ENCODE measurements at regions not wholly inside any gene's neighbourhood (a gene's known extent, or its start where the extent isn't known, plus 50 kb on each side); places are given as distances from the start of the nearest gene placed in this dataset.

DNA sequence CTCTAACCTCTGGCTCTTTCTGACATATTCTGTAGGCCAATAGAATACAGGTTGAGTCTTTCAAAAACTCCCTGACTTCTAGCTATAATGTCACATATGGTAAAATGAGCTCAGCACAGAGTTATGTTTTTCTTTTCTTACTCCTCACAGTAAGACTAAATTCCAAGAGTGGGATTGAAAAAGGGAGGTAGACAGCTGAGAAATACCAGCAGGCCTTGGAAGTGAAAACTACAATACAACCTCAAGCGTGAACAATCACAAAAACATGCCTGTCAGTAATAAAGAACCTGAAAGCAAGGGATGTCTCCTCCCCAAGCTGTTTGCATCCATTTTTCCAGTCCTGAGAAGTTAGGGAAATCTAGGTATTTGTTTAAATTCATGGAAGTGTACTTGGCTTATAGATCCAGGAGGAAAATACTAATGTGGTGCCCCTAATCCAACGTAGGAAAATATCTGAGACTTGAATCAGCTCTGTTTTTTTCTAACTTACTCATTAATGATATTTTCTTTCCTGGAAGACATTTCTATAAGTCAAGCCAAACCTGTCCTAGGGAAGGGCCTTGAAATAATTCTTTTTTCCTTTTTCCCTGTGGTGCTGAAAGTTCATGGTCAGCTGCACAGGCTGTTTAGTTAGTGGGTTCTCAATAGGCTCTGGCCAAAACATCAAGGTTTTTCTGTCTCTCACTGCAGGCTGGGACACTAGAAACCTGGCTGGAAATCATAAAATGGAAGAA, 167.9 kb upstream of the SPATS2L start:
- no peak for DNase-seq

DNA sequence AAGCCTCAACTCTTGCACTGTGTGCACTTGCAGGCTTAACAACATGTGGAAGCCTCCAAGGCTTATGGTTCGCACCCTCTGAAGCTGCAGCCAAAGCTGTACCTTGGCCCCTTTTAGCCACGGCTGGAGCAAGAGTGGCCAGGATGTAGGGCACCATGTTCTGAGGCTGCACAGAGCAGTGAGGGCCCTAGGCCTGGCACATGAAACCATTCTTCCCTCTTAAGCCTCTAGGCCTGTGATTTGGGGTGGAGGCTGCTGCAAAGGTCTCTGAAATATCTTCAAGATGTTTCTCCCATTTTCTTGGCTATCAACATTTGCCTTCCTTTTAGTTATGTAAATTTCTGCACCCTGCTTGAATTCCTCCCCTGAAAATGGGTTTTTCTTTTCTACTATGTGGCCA, 161.9 kb upstream of the SPATS2L start:
- DNase-seq = no peak

DNA sequence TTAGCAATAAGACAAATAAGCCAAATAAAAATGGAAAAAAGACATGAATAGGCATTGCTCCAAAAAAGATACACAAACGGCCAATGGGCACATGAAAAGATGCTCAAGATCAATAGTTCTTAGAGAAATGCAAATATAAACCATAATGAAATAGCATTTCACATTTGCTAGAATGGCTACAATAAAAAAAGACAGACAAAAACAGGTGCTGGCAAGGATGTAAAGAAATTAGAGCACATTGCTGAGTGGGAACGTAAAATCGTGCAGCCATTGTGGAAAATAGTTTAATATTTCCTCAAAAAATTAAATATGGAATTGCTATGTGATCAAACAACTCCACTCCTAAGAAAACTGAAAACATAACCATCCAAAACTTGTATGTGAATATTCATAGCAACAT, 160.0 kb upstream of the SPATS2L start:
- no peak for DNase-seq

- DNase-seq = no peak
Observed at GRCh38 chr2:200147371-200147770, 159.1 kb upstream of the SPATS2L start.

DNA sequence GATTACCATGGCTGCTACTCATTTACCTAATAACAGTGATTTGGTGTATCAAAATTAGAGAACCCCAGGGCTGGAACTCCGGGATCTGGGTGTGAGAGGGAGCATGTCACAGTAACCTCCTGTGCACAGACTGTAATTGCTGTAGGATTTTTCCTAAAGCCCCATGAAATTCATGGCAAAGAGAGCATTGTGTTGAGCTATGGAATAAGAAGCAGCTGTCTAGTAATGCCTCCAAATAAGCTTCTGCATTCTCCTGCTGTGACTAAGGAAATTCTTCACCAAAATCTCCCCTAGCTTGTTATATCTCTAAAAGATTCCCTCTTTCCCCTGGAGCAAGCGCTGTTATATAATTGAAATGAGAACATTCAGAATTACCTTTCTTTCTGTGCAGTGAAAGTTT, 158.1 kb upstream of the SPATS2L start:
- no peak for DNase-seq

DNA sequence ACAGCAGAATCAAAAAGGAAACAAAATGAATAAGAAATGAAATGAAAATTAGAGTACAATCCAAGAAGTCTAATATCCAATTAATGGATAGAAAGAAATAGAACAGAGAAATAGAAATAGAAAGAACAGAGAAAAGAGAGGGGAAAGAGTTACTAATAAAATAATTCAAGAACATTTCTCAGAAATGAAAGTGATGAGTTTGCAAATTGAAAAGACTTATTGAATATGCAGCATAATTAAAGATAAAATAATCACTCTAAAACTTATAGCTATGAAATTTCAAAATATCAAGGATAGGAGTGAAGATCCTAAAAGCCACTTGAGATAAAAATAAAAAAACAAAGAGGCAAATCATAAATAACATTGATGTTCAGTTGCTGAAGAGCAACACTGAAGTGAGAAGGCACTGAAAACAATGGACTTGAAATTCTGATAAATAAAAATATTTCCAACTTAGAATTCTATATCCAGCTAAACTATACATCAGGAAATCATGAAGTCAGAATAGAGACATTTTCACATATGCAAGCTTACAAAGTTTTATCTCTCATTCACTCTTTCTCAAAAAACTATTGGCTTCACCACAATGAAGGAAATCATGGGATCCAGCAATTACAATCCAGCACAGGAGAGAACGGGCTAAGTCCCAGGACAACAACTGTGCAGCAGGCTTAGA, 155.9 kb upstream of the SPATS2L start:
- no peak for DNase-seq

DNA sequence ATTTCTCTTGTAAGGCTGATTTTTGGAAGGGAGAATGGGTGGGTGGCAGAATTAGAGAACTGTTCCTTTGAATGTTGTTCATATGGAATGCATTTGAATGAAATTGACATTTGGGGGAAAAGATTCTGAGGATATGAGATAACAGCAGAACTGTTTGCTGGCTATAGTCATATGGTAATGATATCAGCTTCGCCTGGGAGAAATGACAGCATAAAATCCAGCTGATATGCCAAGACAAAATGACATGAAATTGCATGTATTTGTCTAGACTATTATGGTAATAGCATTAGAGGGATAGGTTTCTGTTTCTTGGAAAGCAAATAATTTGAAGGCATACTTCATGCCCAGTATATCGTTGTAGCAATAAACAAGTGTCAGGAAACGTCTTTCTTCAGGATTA, 150.8 kb upstream of the SPATS2L start:
- no peak for DNase-seq

- DNase-seq = no peak
Observed at GRCh38 chr2:200156166-200156835, 150.2 kb upstream of the SPATS2L start.

DNA sequence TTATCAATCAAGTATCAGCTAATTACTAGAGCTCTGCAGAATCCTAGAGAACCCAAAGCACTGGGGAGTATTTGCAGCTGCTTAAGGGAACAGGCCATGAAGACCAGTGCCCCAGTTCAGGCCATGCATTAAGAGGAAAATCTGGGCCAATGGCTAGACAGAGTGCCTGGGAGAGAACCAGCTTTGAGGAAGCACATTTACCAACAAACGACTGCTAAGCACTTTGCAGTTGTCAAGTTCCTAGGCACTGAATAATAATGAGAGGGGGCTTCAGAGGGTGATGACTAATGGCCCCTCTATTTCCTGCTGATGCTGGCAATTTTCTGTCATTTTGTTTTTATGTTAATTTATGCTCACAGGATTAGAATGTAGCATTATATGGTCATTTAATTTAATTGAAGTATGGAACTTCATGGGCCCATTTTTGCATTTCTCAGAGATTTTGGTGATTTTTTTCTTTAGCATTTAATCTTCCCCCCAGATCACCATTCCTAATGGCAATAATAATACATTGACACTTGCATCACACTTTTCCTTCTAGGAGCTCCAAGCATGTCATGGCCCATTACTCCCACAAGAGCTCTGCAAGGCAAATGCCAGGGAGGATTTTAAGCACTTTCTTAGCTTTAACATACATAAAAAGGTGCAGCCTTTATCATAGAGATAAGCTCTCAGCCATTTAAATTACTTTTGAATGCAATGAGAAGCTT, 147.7 kb upstream of the SPATS2L start:
- DNase-seq = no peak

GRCh38 chr2:200159357-200159707, 147.2 kb upstream of the SPATS2L start:
- DNase-seq = no peak

DNA sequence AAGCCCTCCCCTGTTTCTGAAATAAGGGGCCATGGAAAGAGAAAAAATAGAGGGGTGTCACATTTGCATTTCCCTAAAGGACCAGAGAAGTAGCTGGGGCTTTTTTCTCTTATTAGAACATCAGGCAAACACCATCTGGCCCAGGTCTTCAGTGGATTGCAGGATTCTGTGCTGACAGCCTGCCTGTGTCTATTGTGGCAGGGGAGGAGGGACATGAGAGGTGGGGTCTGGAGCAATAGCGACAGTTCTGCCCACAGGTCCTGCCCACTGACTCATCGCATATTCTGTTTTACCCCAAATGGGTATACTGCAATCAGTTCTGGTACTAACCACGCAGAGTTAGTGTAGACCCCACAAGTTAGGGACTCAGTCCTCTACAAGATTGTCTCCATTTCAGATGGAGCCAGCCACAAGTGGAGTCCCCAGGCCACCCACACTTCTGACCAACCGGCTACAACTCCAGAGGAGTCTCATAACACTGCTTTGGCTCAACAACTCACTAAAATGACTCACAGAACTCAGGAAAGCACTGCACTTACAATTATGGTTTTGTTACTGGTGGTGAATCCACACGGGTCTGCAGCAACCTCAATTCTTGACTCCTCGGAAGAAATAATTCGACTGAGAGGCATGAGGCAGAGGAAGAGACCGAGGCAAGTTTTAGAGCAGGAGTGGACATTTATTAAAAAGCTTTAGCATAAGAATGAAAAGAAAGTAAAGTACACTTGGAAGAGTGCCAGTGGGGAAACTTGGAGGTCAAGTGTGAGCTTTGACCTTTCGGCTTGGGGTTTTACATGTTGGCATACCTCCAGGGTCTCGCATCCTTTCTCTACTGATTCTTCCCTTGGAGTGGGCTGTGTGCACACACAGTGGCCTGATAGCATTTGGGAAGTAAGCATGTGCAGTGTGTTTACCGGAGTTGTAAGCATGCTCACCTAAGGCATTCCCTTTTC, 146.4 kb upstream of the SPATS2L start:
- DNase-seq = no peak

DNA sequence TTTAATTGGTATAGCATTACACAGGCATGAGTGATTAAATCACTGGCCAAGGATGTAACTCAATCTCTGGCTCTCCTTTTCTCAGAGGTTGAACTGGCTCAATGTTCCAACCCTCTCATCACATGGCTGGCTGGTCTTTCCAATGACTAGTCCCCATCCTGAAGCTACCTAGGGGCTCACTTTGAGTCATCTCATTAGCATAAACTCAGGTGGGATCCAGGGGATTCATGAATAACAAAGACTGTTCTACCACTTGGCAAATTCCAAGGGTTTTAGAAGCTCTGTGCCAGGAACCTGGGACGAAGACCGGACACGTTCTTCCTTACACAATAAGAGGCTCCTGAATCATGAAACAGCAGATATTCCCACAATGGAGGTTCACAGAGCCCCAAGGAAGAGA, 145.0 kb upstream of the SPATS2L start:
- DNase-seq = no peak

DNA sequence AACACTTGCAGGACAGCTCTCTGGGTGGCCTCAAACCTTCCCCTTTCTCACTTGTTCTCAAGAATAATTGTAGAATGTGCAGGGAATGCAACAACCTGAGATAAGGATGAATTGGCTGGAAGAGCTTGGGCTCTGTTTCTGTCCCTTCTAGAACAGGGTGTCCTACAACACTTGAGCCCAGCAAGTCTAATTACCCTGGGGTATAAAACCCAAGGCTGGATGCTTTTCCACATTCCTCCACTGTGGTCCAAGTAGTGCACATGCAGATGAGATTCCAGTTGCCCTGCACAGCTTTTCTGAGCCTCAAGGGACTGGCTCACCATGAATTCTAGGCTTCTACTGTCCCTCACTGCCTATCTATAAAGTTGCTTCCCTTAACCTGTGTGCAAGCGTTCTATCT, 140.8 kb upstream of the SPATS2L start:
- DNase-seq = no peak

GRCh38 chr2:200168641-200169555, 137.6 kb upstream of the SPATS2L start:
- no peak for DNase-seq

DNA sequence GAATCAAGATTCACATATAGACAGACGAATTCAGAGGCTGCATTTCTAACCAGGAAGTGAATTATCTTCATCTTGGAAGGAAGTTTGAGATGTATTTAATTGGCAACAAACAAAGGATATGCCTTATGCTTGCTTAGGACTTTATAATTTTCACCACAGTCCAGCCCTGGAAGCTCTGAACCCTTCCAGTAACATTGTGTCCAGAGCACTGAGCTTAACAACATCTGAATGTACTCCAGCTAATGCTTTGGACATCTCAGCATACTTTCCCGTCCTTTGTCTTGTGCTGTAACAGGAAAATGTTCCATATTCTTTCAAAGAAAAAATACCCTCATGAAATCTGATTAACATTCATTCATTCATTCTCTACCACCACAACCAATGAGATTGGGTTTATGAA, 136.3 kb upstream of the SPATS2L start:
- DNase-seq = no peak

GRCh38 chr2:200171731-200172482, 134.6 kb upstream of the SPATS2L start:
- DNase-seq = no peak

DNA sequence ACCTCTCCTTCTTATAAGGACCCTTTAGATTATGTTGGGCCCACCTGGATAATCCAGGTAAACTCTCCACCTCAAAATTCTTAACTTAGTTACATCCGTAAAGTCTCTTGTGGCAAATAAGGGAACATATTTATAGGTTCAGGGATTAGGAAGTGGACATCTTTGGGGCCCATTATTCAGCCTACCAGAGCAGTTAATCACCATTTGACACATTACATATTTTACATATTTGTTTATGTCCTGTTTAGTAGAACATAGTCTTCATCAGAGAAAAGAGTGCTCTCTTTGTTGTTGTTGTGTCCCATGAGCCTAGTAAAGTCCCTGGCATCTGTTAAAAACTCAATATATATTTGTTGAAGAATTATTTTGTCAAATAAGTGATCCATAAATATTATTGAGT, 134.0 kb upstream of the SPATS2L start:
- no peak for DNase-seq

GRCh38 chr2:200172944-200173581, 133.4 kb upstream of the SPATS2L start:
- DNase-seq = no peak

- no peak for DNase-seq
Observed at GRCh38 chr2:200173691-200174090, 132.8 kb upstream of the SPATS2L start.

Data from CD4-positive, alpha-beta T cell treated with Interleukin-17A for 1 hour (primary cell).